ENCODE measurements at regions not wholly inside any gene's neighbourhood (a gene's known extent, or its start where the extent isn't known, plus 50 kb on each side); places are given as distances from the start of the nearest gene placed in this dataset.

- TF ChIP-seq CTCF (IDR thresholded peaks at IDR 0.05) (no peak), EZH2 (IDR thresholded peaks at IDR 0.05) (no peak)
Observed at GRCh38 chr13:68019901-68020300, 789.8 kb upstream of the PCDH9 start.

Measured in neural progenitor cell (in vitro differentiated cells).